GM23338 (cell line): ENCODE measurements at regions not wholly inside any gene's neighbourhood (a gene's known extent, or its start where the extent isn't known, plus 50 kb on each side); places are given as distances from the start of the nearest gene placed in this dataset.
"Not testable (repeated sequence)": the region's sequence is repeated elsewhere in the genome, so short reads cannot be mapped to it uniquely, and the experiment has no call there.

ENCODE experiments used
- ATAC-seq: fragments of 200-7000 bp; cut with Tn5 transposase; 3 replicates; pipeline ENCODE4 v1.9.1; 2020
- DNase-seq: peaks from one replicate; pipeline ENCODE4 v3.0.0-alpha.2; 2015; ENCODE audit warnings: low spot score
- H2AFZ ChIP-seq: fragments of 200-600 bp; sonication (generic); 2 replicates; pipeline ENCODE4 v1.8.0; 2016; ENCODE audit warnings: antibody characterized with exemption, mild to moderate bottlenecking, moderate library complexity
- H3F3A ChIP-seq: fragments of 200-600 bp; sonication (generic); replicated peaks from 2 replicates; pipeline ENCODE4 v1.8.0; 2017; ENCODE audit warnings: antibody characterized with exemption, mixed run types, low read depth
- H3K27ac ChIP-seq: fragments of 200-600 bp; sonication (generic); 2 replicates; pipeline ENCODE4 v1.6.1; 2016; ENCODE audit warnings: low read depth
- H3K27me3 ChIP-seq: fragments of 200-600 bp; sonication (generic); 2 replicates; pipeline ENCODE4 v1.8.0; 2016; ENCODE audit warnings: mild to moderate bottlenecking, mixed run types, moderate library complexity; ENCODE audit not compliant: insufficient read depth
- H3K36me3 ChIP-seq: fragments of 200-600 bp; sonication (generic); 2 replicates; pipeline ENCODE4 v1.8.0; 2016; ENCODE audit warnings: mild to moderate bottlenecking; ENCODE audit not compliant: insufficient read depth
- H3K4me1 ChIP-seq: fragments of 200-600 bp; sonication (generic); 2 replicates; pipeline ENCODE4 v1.8.0; 2016; ENCODE audit warnings: mild to moderate bottlenecking, moderate library complexity; ENCODE audit not compliant: insufficient read depth
- H3K4me2 ChIP-seq: fragments of 200-600 bp; sonication (generic); 2 replicates; pipeline ENCODE4 v1.7.1; 2017; ENCODE audit warnings: mixed run types
- H3K4me3 ChIP-seq: fragments of 200-600 bp; sonication (generic); 2 replicates; pipeline ENCODE4 v1.6.1; 2016; ENCODE audit warnings: mixed run types
- H3K79me2 ChIP-seq: fragments of 200-600 bp; sonication (generic); replicated peaks from 2 replicates; pipeline ENCODE4 v1.8.0; 2017; ENCODE audit warnings: mild to moderate bottlenecking; ENCODE audit not compliant: insufficient read depth
- H3K9me2 ChIP-seq: fragments of 200-600 bp; sonication (generic); 2 replicates; pipeline ENCODE4 v1.8.0; 2017; ENCODE audit not compliant: insufficient read depth
- H4K20me1 ChIP-seq: fragments of 200-600 bp; sonication (generic); replicated peaks from 2 replicates; pipeline ENCODE4 v1.8.0; 2017; ENCODE audit warnings: mild to moderate bottlenecking; ENCODE audit not compliant: insufficient read depth
- H3K27ac Mint-ChIP-seq: 2 replicates; pipeline ENCODE4 v1.8.0; 2020; ENCODE audit warnings: inconsistent platforms, mild to moderate bottlenecking, moderate library complexity, mixed read lengths
- H3K27me3 Mint-ChIP-seq: 3 replicates; pipeline ENCODE4 v1.8.0; 2022; ENCODE audit warnings: low read depth, mild to moderate bottlenecking, moderate library complexity, mixed read lengths, inconsistent platforms; ENCODE audit not compliant: insufficient read depth, poor library complexity
- H3K36me3 Mint-ChIP-seq: 3 replicates; pipeline ENCODE4 v1.8.0; 2021; ENCODE audit warnings: low read depth, mild to moderate bottlenecking, inconsistent platforms, moderate library complexity, mixed read lengths
- H3K4me1 Mint-ChIP-seq: 3 replicates; pipeline ENCODE4 v1.8.0; 2020; ENCODE audit warnings: mild to moderate bottlenecking, inconsistent platforms, mixed read lengths
- H3K4me3 Mint-ChIP-seq: 3 replicates; pipeline ENCODE4 v1.8.0; 2021; ENCODE audit warnings: moderate library complexity, mild to moderate bottlenecking, inconsistent platforms, mixed read lengths
- H3K9me3 Mint-ChIP-seq: 3 replicates; pipeline ENCODE4 v1.8.0; 2020; ENCODE audit warnings: moderate library complexity, mild to moderate bottlenecking, inconsistent platforms, mixed read lengths
- CREB1 ChIP-seq: fragments of 250-450 bp; sonication (Bioruptor Pico); IDR thresholded peaks from 2 replicates; pipeline ENCODE4 v1.5.0; 2020; ENCODE audit warnings: low read depth, mild to moderate bottlenecking, moderate library complexity
- CTCF ChIP-seq, 2 experiments: fragments of 200-600 bp in 1 of 2; sonication (generic) in 1 of 2; conservative IDR thresholded peaks; 2 replicates each; pipeline versions ENCODE4 v1.5.1 to v1.6.1; 2016 to 2017; ENCODE audit warnings: antibody characterized with exemption in 2 of 2, low read depth in 2 of 2, mild to moderate bottlenecking in 2 of 2, moderate library complexity in 1 of 2
- ETS1 ChIP-seq: IDR thresholded peaks from 2 replicates; pipeline ENCODE4 v1.6.1; 2016; ENCODE audit warnings: antibody characterized with exemption
- EZH2phosphoT487 ChIP-seq: fragments of 200-600 bp; sonication (generic); IDR thresholded peaks from one replicate; pipeline ENCODE4 v1.8.1; 2018; ENCODE audit warnings: antibody characterized with exemption; ENCODE audit not compliant: unreplicated experiment
- NANOG ChIP-seq: IDR thresholded peaks from 2 replicates; pipeline ENCODE4 v1.6.1; 2016; ENCODE audit warnings: antibody characterized with exemption, borderline replicate concordance
- STAT1 ChIP-seq: IDR thresholded peaks from one replicate; pipeline ENCODE4 v1.6.1; 2016; ENCODE audit warnings: antibody characterized with exemption; ENCODE audit not compliant: unreplicated experiment
- ZNF331 ChIP-seq: fragments of 250-450 bp; sonication (Bioruptor Pico); IDR thresholded peaks from 2 replicates; pipeline ENCODE4 v1.5.0; 2020; ENCODE audit warnings: low read depth, mild to moderate bottlenecking, moderate library complexity
- ZNF462 ChIP-seq: fragments of 250-450 bp; sonication (Bioruptor Pico); IDR thresholded peaks from 2 replicates; pipeline ENCODE4 v1.5.0; 2020; ENCODE audit warnings: mild to moderate bottlenecking, moderate library complexity

- no peaks in the 10 kb centered on the region for H3F3A ChIP-seq
- no peaks in the 10 kb centered on the region for H3K36me3 ChIP-seq
- 0 out of 2 replicates have a peak, but pooled peaks cover 4% of the 10 kb centered on the region for H3K9me2 ChIP-seq
- H3K4me1 ChIP-seq, result no peaks in the 10 kb centered on the region
- no peaks in the 10 kb centered on the region for H3K36me3 Mint-ChIP-seq
- H2AFZ ChIP-seq, result no peak overlapping the region
- no peaks in the 10 kb centered on the region for H3K27me3 Mint-ChIP-seq
- H3K4me3 Mint-ChIP-seq, result no peak overlapping the region
- no peak overlapping the region for H3K27ac Mint-ChIP-seq
- H3K27me3 ChIP-seq, result no peaks in the 10 kb centered on the region
- H3K4me1 Mint-ChIP-seq, result no peaks in the 10 kb centered on the region
- no peak overlapping the region for H3K4me3 ChIP-seq
- H3K79me2 ChIP-seq, result no peaks in the 10 kb centered on the region
- ATAC-seq, result no peak
- TF ChIP-seq CREB1 (CRISPR knock-in tag) (no peak), ETS1 (no peak), CTCF (conservative IDR thresholded peaks at IDR 0.05; ENCODE audit: low read depth in 2 of 2) (no peak), NANOG (no peak), EZH2phosphoT487 (no peak), STAT1 (no peak), ZNF462 (no peak), ZNF331 (CRISPR knock-in tag) (no peak)
- no peaks in the 10 kb centered on the region for H4K20me1 ChIP-seq
- no peaks in the 10 kb centered on the region; the same call in 2 of the 3 replicates for H3K9me3 Mint-ChIP-seq
- no peak overlapping the region for H3K27ac ChIP-seq
- DNase-seq, result no peak
- H3K4me2 ChIP-seq, result no peak overlapping the region
Measured at GRCh38 chr1:166638137-166638536, 201.1 kb upstream of the POGK start.

GRCh38 chr1:166657228-166657627 is 182.0 kb upstream of the POGK start:
- not testable (repeated sequence) for H3K9me3 Mint-ChIP-seq, H3K36me3 Mint-ChIP-seq, DNase-seq, H3K4me3 Mint-ChIP-seq, H3F3A ChIP-seq, ATAC-seq, H3K4me3 ChIP-seq, H4K20me1 ChIP-seq, H3K79me2 ChIP-seq, H3K4me1 ChIP-seq, H3K27ac ChIP-seq, H3K27me3 Mint-ChIP-seq, H3K36me3 ChIP-seq, H3K4me1 Mint-ChIP-seq, H3K27ac Mint-ChIP-seq, H3K27me3 ChIP-seq, H3K4me2 ChIP-seq, H2AFZ ChIP-seq
- peaks cover 13% of the 10 kb centered on the region for H3K9me2 ChIP-seq

GRCh38 chr1:166666790-166667189 is 172.5 kb upstream of the POGK start:
- not testable (repeated sequence) for H3K36me3 ChIP-seq, H3K4me3 ChIP-seq, H3K4me1 ChIP-seq, H3K4me1 Mint-ChIP-seq, H3K4me2 ChIP-seq, H3K27ac ChIP-seq, DNase-seq, H3K27ac Mint-ChIP-seq, H3K79me2 ChIP-seq, ATAC-seq, H3K9me3 Mint-ChIP-seq, H3K9me2 ChIP-seq, H4K20me1 ChIP-seq, H3F3A ChIP-seq, H3K36me3 Mint-ChIP-seq, H3K27me3 ChIP-seq, H3K4me3 Mint-ChIP-seq, H2AFZ ChIP-seq, H3K27me3 Mint-ChIP-seq
